Naive thymus-derived CD4-positive, alpha-beta T cell (primary cell): ENCODE measurements at regions not wholly inside any gene's neighbourhood (a gene's known extent, or its start where the extent isn't known, plus 50 kb on each side); places are given as distances from the start of the nearest gene placed in this dataset.

Experiments
- ATAC-seq: fragments of 150-1000 bp; cut with Tn5 transposase; 2 replicates; pipeline ENCODE4 v1.10.0; 2021; ENCODE audit warnings: mild to moderate bottlenecking, moderate library complexity
- CTCF ChIA-PET: fragments of 350-600 bp; sonication (Branson Sonifier 250); formaldehyde crosslinking; loops from one replicate; lab custom pipeline; 2021; ENCODE audit warnings: antibody characterized with exemption; lab: Charles Lee
- POLR2A ChIA-PET: fragments of 350-600 bp; sonication (Branson Sonifier 250); formaldehyde crosslinking; loops from one replicate; lab custom pipeline; 2021; ENCODE audit warnings: antibody characterized with exemption, inconsistent platforms; lab: Charles Lee
- DNase-seq, 9 donors: peaks; one replicate each; pipeline versions ENCODE4 v3.0.0 to v3.0.0-alpha.2; 2020 to 2022; ENCODE audit warnings: mixed read lengths in 1 of 9
- H3K27ac ChIP-seq: one replicate; pipeline ENCODE4 v1.7.0; 2013; ENCODE audit warnings: mild to moderate bottlenecking, low read depth, low read length, moderate library complexity
- H3K27me3 ChIP-seq, 2 donors: one replicate each; pipeline ENCODE4 v1.7.0; 2013; ENCODE audit warnings: low read length in 2 of 2, mild to moderate bottlenecking in 2 of 2, moderate library complexity in 2 of 2; ENCODE audit not compliant: control insufficient read depth in 2 of 2, insufficient read depth in 2 of 2
- H3K36me3 ChIP-seq, 3 experiments: 1 replicate in 2 of 3; 2 replicates in 1 of 3; pipeline ENCODE4 v1.7.0; 2013; ENCODE audit warnings: low read length in 3 of 3, mild to moderate bottlenecking in 3 of 3, moderate library complexity in 1 of 3; ENCODE audit not compliant: insufficient read depth in 3 of 3, control insufficient read depth in 2 of 3
- H3K4me1 ChIP-seq, 2 donors: one replicate each; pipeline ENCODE4 v1.7.0; 2013; ENCODE audit warnings: low read length in 2 of 2, mild to moderate bottlenecking in 2 of 2, moderate library complexity in 1 of 2; ENCODE audit not compliant: control insufficient read depth in 2 of 2, insufficient read depth in 2 of 2
- H3K4me3 ChIP-seq: 2 replicates; pipeline ENCODE4 v1.7.0; 2013; ENCODE audit warnings: mild to moderate bottlenecking, low read length
- H3K9me3 ChIP-seq, 3 experiments: 1 replicate in 2 of 3; 2 replicates in 1 of 3; pipeline ENCODE4 v1.7.0; 2013; ENCODE audit warnings: low read length in 3 of 3; ENCODE audit not compliant: control insufficient read depth in 2 of 3
- H3K27ac Mint-ChIP-seq, 9 donors: one replicate each; pipeline ENCODE4 v1.8.0; 2020 to 2022; ENCODE audit warnings: mixed read lengths in 9 of 9, mild to moderate bottlenecking in 8 of 9, moderate library complexity in 5 of 9, inconsistent platforms in 2 of 9
- H3K27me3 Mint-ChIP-seq, 5 donors: one replicate each; pipeline ENCODE4 v1.8.0; 2021 to 2022; ENCODE audit warnings: mixed read lengths in 5 of 5, mild to moderate bottlenecking in 1 of 5
- H3K36me3 Mint-ChIP-seq, 5 donors: one replicate each; pipeline ENCODE4 v1.8.0; 2020 to 2022; ENCODE audit warnings: mixed read lengths in 5 of 5, mild to moderate bottlenecking in 3 of 5, inconsistent platforms in 1 of 5
- H3K4me1 Mint-ChIP-seq, 7 donors: one replicate each; pipeline ENCODE4 v1.8.0; 2020 to 2022; ENCODE audit warnings: mixed read lengths in 7 of 7, mild to moderate bottlenecking in 3 of 7, inconsistent platforms in 1 of 7
- H3K4me3 Mint-ChIP-seq, 10 donors: one replicate each; pipeline ENCODE4 v1.8.0; 2020 to 2022; ENCODE audit warnings: mild to moderate bottlenecking in 10 of 10, mixed read lengths in 10 of 10, moderate library complexity in 6 of 10, inconsistent platforms in 2 of 10
- H3K9me3 Mint-ChIP-seq, 11 donors: one replicate each; pipeline ENCODE4 v1.8.0; 2020 to 2022; ENCODE audit warnings: mixed read lengths in 11 of 11, mild to moderate bottlenecking in 4 of 11, inconsistent platforms in 1 of 11, moderate library complexity in 1 of 11
- intact Hi-C, 2 donors: fragments of 100-400 bp; cut with micrococcal nuclease; formaldehyde crosslinking; loops; one replicate each; pipeline ENCODE4 v1.15.1; 2023

DNA sequence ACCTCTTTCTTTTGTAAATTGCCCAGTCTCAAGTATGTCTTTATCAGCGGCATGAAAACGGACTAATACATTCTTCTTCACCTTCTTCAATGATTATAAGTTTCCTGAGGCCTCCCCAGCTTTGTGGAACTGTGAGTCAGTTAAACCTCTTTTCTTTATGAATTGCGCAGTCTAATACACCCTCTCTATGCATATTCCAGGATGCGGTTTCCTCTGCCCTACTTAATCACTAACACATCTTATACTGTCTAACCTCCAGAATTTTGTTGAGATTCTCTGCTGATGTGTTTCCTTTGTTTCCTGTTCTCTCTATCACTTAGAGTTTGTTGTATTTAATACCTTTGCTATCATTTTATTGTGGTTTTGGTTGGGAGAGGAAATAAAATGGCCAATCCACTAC lies 145.4 kb downstream of the AEBP2 start:
- no peak overlapping the region for H3K4me3 ChIP-seq
- Mint-ChIP-seq H3K4me1 (no peaks in the 10 kb centered on the region), H3K27me3 (no peaks in the 10 kb centered on the region), H3K4me3 (peak overlapping the region in 1 of 10 donors; percentile 21), H3K9me3 (peaks cover 18 to 60% (median 37%) of the 10 kb centered on the region in 11 donors), H3K27ac (no peak overlapping the region), H3K36me3 (peaks cover 20 to 63% (median 49%) of the 10 kb centered on the region in 5 donors)
- peaks cover 0 to 20% (median 0%) of the 10 kb centered on the region in 3 experiments for H3K9me3 ChIP-seq
- H3K27me3 ChIP-seq = no peaks in the 10 kb centered on the region
- ATAC-seq (no peak), DNase-seq (no peak)
- no peak overlapping the region for H3K27ac ChIP-seq
- H3K4me1 ChIP-seq = no peaks in the 10 kb centered on the region
- ChIA-PET POLR2A (no interaction called here), CTCF (no interaction called here)
- peaks cover 0 to 5% (median 0%) of the 10 kb centered on the region in 3 experiments for H3K36me3 ChIP-seq
- intact Hi-C loops = no loop called here

- Histone ChIP-seq H3K9me3 (no peaks in the 10 kb centered on the region), H3K27me3 (no peaks in the 10 kb centered on the region), H3K4me1 (no peaks in the 10 kb centered on the region), H3K4me3 (no peak overlapping the region), H3K27ac (no peak overlapping the region), H3K36me3 (no peaks in the 10 kb centered on the region)
- DNase-seq (no peak), ATAC-seq (no peak)
- Mint-ChIP-seq H3K27ac (no peak overlapping the region), H3K36me3 (peaks cover 9 to 26% (median 24%) of the 10 kb centered on the region in 5 donors), H3K4me1 (no peaks in the 10 kb centered on the region), H3K27me3 (no peaks in the 10 kb centered on the region), H3K9me3 (peaks cover 9 to 19% (median 14%) of the 10 kb centered on the region in 11 donors), H3K4me3 (no peak overlapping the region)
- intact Hi-C loops = no loop called here
- CTCF ChIA-PET = interaction anchor here (0.5 kb wide), 1 partner anchor 177 kb away, joined by 3 read pairs; no protein-coding TSS in a partner anchor
- POLR2A ChIA-PET = no interaction called here
Measured at GRCh38 chr12:19588951-19589350, 149.7 kb downstream of the AEBP2 start.

- Mint-ChIP-seq H3K27ac (peak overlapping the region in 1 of 9 donors; percentile 60), H3K4me3 (no peak overlapping the region), H3K27me3 (no peaks in the 10 kb centered on the region), H3K36me3 (peaks cover 0 to 6% (median 2%) of the 10 kb centered on the region in 5 donors), H3K4me1 (no peaks in the 10 kb centered on the region), H3K9me3 (peaks cover 0 to 2% (median 0%) of the 10 kb centered on the region in 11 donors)
- ATAC-seq (no peak), DNase-seq (no peak)
- ChIA-PET CTCF (no interaction called here), POLR2A (no interaction called here)
- Histone ChIP-seq H3K4me1 (no peaks in the 10 kb centered on the region), H3K36me3 (no peaks in the 10 kb centered on the region), H3K27me3 (no peaks in the 10 kb centered on the region), H3K27ac (no peak overlapping the region), H3K9me3 (no peaks in the 10 kb centered on the region), H3K4me3 (no peak overlapping the region)
- intact Hi-C loops = no loop called here
Measured at GRCh38 chr12:19591951-19592350, 152.7 kb downstream of the AEBP2 start.

DNA sequence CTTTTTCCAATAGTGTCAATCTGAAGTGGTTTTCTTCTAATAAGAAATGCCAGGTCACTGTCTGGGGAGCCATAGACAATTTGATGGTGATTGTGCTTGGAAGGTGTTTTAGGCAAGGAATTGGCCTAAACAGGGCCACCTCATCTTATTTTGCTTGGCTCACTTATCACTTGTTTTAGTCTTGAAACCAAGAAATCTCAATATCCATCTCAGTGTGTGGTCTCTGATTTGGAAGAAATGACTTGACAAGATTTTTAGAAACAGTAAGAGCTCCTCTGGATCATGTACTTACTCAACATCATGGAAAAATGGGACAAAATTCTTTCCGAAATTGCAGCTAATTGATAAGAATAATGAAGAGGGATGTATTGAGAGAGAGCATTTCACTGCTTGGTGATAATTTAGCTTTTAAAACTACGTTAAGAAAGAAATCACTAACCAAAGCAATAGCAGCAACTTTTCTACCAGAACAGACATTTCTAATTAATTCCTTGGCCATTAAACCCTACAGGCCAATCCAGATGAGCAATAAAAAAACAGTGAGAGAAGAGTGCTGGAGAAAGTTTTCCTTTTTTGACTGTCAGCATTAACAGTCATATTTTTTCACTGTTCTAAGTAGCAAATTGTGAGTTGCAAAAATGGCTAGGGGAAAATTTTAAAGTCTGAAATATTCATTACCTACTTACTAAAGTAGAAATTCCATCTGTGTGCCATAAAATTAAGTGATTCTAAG lies 157.3 kb downstream of the AEBP2 start:
- CTCF ChIA-PET = no interaction called here
- POLR2A ChIA-PET = no interaction called here
- Mint-ChIP-seq H3K27ac (no peak overlapping the region), H3K9me3 (no peaks in the 10 kb centered on the region), H3K36me3 (peaks cover 0 to 8% (median 0%) of the 10 kb centered on the region in 5 donors), H3K27me3 (no peaks in the 10 kb centered on the region), H3K4me3 (no peak overlapping the region), H3K4me1 (no peaks in the 10 kb centered on the region)
- ATAC-seq = no peak
- no peaks in the 10 kb centered on the region for H3K36me3 ChIP-seq
- H3K9me3 ChIP-seq = no peaks in the 10 kb centered on the region
- no peak overlapping the region for H3K4me3 ChIP-seq
- H3K4me1 ChIP-seq = no peaks in the 10 kb centered on the region
- intact Hi-C loops = no loop called here
- H3K27me3 ChIP-seq = no peaks in the 10 kb centered on the region
- DNase-seq = no peak
- H3K27ac ChIP-seq = no peak overlapping the region

DNA sequence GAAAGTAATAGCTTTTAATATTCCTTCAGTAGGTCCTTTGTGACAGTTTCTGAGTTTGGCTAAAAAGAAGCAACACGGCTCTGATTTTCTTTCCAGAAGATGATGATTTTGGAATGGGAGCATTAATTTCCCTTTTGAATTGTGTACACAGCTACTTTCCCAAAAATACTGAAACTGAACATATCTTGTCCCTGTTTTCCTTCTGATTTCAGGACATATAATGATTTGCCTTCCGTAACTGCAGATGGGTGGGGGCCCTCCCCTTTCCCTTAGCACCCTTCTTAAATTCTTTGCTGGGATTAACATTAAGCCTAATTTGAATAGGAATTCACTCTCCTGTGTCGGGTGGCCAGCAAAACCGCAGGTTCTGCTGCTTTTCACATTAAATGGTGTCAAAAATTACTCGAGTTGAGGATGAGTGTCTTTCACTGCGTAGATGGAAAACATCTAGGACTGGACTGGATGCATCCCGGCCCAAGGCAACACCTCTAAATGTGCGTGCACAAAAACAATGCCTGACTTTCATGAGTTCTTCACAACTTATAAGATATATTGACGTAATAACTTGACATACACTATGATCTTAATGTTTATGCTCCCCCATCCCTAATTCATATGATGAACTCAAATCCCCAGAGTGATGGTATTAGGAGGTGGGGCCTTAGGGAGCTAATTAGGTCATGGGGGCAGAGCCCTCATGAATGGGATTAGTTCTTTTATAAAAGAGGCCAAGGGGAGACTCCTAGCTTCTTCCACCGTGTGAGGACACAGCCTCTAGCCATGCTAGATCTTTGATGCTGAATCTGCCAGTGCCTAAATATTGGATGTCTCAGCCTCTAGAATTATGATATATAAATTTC lies 158.1 kb downstream of the AEBP2 start:
- H3K4me1 Mint-ChIP-seq = no peaks in the 10 kb centered on the region
- peaks cover 0 to 14% (median 0%) of the 10 kb centered on the region in 5 donors for H3K36me3 Mint-ChIP-seq
- intact Hi-C loops = no loop called here
- no peaks in the 10 kb centered on the region for H3K9me3 Mint-ChIP-seq
- ChIA-PET POLR2A (no interaction called here), CTCF (no interaction called here)
- Histone ChIP-seq H3K36me3 (no peaks in the 10 kb centered on the region), H3K4me1 (no peaks in the 10 kb centered on the region), H3K27me3 (no peaks in the 10 kb centered on the region), H3K4me3 (no peak overlapping the region), H3K27ac (no peak overlapping the region), H3K9me3 (no peaks in the 10 kb centered on the region)
- ATAC-seq = no peak
- H3K27me3 Mint-ChIP-seq = no peaks in the 10 kb centered on the region
- H3K4me3 Mint-ChIP-seq = no peak overlapping the region
- H3K27ac Mint-ChIP-seq = no peak overlapping the region
- DNase-seq = no peak

- no peaks in the 10 kb centered on the region for H3K36me3 ChIP-seq
- Mint-ChIP-seq H3K27me3 (no peaks in the 10 kb centered on the region), H3K9me3 (peaks cover 0 to 12% (median 4%) of the 10 kb centered on the region in 11 donors), H3K4me1 (no peaks in the 10 kb centered on the region), H3K27ac (no peak overlapping the region), H3K36me3 (peaks cover 0 to 41% (median 26%) of the 10 kb centered on the region in 5 donors), H3K4me3 (no peak overlapping the region)
- ChIA-PET CTCF (no interaction called here), POLR2A (no interaction called here)
- no peaks in the 10 kb centered on the region for H3K27me3 ChIP-seq
- no peak for DNase-seq
- no peaks in the 10 kb centered on the region for H3K9me3 ChIP-seq
- no peak overlapping the region for H3K27ac ChIP-seq
- no peak for ATAC-seq
- H3K4me3 ChIP-seq = no peak overlapping the region
- intact Hi-C loops = no loop called here
- H3K4me1 ChIP-seq = no peaks in the 10 kb centered on the region
Measured at GRCh38 chr12:19605720-19606119, 166.4 kb downstream of the AEBP2 start.
